Fibroblast of the aortic adventitia (primary cell): ENCODE measurements at regions not wholly inside any gene's neighbourhood (a gene's known extent, or its start where the extent isn't known, plus 50 kb on each side); places are given as distances from the start of the nearest gene placed in this dataset.

Source experiments
- DNase-seq: peaks from one replicate; pipeline ENCODE4 v3.0.0-alpha.2; 2010; ENCODE audit warnings: low read depth
- H3K4me3 ChIP-seq: 2 replicates; pipeline ENCODE4 v1.5.1; 2011; ENCODE audit warnings: low read depth, mild to moderate bottlenecking, control low read depth, low read length, moderate library complexity
- CTCF ChIP-seq: IDR thresholded peaks from 2 replicates; pipeline ENCODE4 v1.5.1; 2011; ENCODE audit warnings: mild to moderate bottlenecking, low read length, control low read depth, inconsistent platforms; ENCODE audit not compliant: insufficient read depth

GRCh38 chr10:130439766-130440165 is 303.6 kb downstream of the GLRX3 start:
- no peak for DNase-seq
- H3K4me3 ChIP-seq: no peak overlapping the region
- TF ChIP-seq CTCF: no peak

- no peak overlapping the region for H3K4me3 ChIP-seq
- no peak for TF ChIP-seq CTCF
- no peak for DNase-seq
Measured at GRCh38 chr10:130440494-130440893, 304.3 kb downstream of the GLRX3 start.

GRCh38 chr10:130440971-130441370 is 304.8 kb downstream of the GLRX3 start:
- TF ChIP-seq CTCF: no peak
- DNase-seq: no peak
- no peak overlapping the region for H3K4me3 ChIP-seq

GRCh38 chr10:130443066-130443465 is 306.9 kb downstream of the GLRX3 start:
- DNase-seq: no peak
- TF ChIP-seq CTCF: no peak
- no peak overlapping the region for H3K4me3 ChIP-seq

GRCh38 chr10:130453036-130453720 is 317.0 kb downstream of the GLRX3 start:
- no peak overlapping the region for H3K4me3 ChIP-seq
- no peak for DNase-seq
- no peak for TF ChIP-seq CTCF

GRCh38 chr10:130453721-130454542 is 317.7 kb downstream of the GLRX3 start:
- no peak for DNase-seq
- no peak overlapping the region for H3K4me3 ChIP-seq
- no peak for TF ChIP-seq CTCF
